ENCODE measurements at regions not wholly inside any gene's neighbourhood (a gene's known extent, or its start where the extent isn't known, plus 50 kb on each side); places are given as distances from the start of the nearest gene placed in this dataset.

GRCh38 chr5:100723229-100723628 lies 179.9 kb downstream of the ST8SIA4 start:
- Histone ChIP-seq H3K27me3 (replicated peaks; ENCODE audit: insufficient read depth) (no peaks in the 10 kb centered on the region), H3K4me3 (no peak overlapping the region), H3K36me3 (no peaks in the 10 kb centered on the region), H3K9me3 (no peaks in the 10 kb centered on the region), H3K4me1 (replicated peaks) (no peaks in the 10 kb centered on the region), H3K27ac (no peak overlapping the region)
- TF ChIP-seq POLR2A (IDR thresholded peaks at IDR 0.05): no peak
- no peak for TF ChIP-seq POLR2AphosphoS5 (IDR thresholded peaks at IDR 0.05)
- no peak for TF ChIP-seq CTCF (IDR thresholded peaks at IDR 0.05)
- no peak for DNase-seq (ENCODE audit: low spot score)
- intact Hi-C loops (cut with DNase I): no loop called here

DNA sequence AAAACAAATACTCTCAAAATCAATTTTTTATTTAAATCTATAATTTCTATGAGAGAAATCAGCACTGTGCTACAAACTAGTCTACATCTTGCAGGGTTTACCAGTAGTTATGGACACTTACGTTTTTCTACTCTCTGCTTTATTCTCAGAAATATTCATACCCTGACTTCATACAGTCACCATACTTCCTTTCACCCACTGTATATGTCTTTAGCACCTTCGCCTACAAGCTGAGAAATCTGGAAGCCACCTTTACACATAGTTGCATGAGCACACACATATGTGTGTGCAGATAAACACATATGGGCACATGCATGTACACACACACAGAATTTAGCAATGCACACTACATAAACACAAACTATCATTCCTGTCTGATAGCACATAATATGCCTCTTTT lies 177.0 kb downstream of the ST8SIA4 start:
- 91% methylated on average over 2 of the region's 2 CpGs for WGBS
- H3K27ac ChIP-seq: no peak overlapping the region
- H3K36me3 ChIP-seq: no peaks in the 10 kb centered on the region
- H3K4me3 ChIP-seq: no peak overlapping the region
- no peak for TF ChIP-seq CTCF (IDR thresholded peaks at IDR 0.05)
- H3K9me3 ChIP-seq: no peaks in the 10 kb centered on the region
- H3K4me1 ChIP-seq (replicated peaks): no peaks in the 10 kb centered on the region
- DNase-seq (ENCODE audit: low spot score): no peak
- no peaks in the 10 kb centered on the region for H3K27me3 ChIP-seq (replicated peaks; ENCODE audit: insufficient read depth)
- intact Hi-C loops (cut with DNase I): no loop called here

GRCh38 chr5:100731768-100732167 lies 171.3 kb downstream of the ST8SIA4 start:
- 25% methylated on average over 6 of the region's 6 CpGs for WGBS

GRCh38 chr5:100746730-100747129 lies 156.4 kb downstream of the ST8SIA4 start:
- DNase-seq (ENCODE audit: low spot score): no peak
- Histone ChIP-seq H3K36me3 (no peaks in the 10 kb centered on the region), H3K27ac (no peak overlapping the region), H3K4me1 (replicated peaks) (no peaks in the 10 kb centered on the region), H3K4me3 (no peak overlapping the region), H3K9me3 (no peaks in the 10 kb centered on the region), H3K27me3 (replicated peaks; ENCODE audit: insufficient read depth) (no peaks in the 10 kb centered on the region)
- 46% methylated on average over 1 of the region's 1 CpG for WGBS
- intact Hi-C loops (cut with DNase I): no loop called here
- TF ChIP-seq CTCF (IDR thresholded peaks at IDR 0.05): no peak
- TF ChIP-seq POLR2AphosphoS5 (IDR thresholded peaks at IDR 0.05): no peak
- no peak for TF ChIP-seq POLR2A (IDR thresholded peaks at IDR 0.05)

More at GRCh38 chr5:100731768-100732167, 171.3 kb downstream of the ST8SIA4 start:
- DNase-seq (ENCODE audit: low spot score): no peak
- H3K9me3 ChIP-seq: no peaks in the 10 kb centered on the region
- no peaks in the 10 kb centered on the region for H3K36me3 ChIP-seq
- no peaks in the 10 kb centered on the region for H3K27me3 ChIP-seq (replicated peaks; ENCODE audit: insufficient read depth)
- intact Hi-C loops (cut with DNase I): no loop called here
- no peak overlapping the region for H3K4me3 ChIP-seq
- TF ChIP-seq CTCF (IDR thresholded peaks at IDR 0.05) (no peak), POLR2AphosphoS5 (IDR thresholded peaks at IDR 0.05) (no peak), POLR2A (IDR thresholded peaks at IDR 0.05) (no peak)
- H3K4me1 ChIP-seq (replicated peaks): no peaks in the 10 kb centered on the region
- H3K27ac ChIP-seq: no peak overlapping the region

DNA sequence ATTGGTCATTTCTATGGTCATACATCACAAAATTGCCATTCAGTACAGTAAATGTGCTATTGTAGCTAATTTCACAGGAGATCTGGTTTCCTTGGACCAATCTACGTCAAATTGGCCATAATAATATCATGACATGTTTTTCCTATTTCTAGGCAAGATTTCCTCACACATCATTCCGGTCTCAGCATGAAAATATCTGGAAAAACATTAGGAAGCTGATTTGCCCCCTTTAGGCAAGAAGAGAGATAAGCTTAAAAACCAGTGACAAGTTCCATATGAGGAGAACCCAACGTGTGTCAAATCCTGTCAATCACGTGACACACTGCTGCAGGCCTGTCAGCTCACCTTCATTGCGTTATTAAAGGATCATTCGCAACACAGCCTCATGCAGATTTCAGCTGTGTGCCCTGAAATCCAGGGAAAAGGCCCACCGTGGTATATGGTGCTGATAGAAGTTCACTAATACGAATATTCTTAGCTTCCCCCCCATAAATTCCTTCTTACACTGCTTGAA lies 153.3 kb downstream of the ST8SIA4 start:
- no peak for TF ChIP-seq POLR2AphosphoS5 (IDR thresholded peaks at IDR 0.05)
- TF ChIP-seq CTCF (IDR thresholded peaks at IDR 0.05): no peak
- TF ChIP-seq POLR2A (IDR thresholded peaks at IDR 0.05): no peak
- intact Hi-C loops (cut with DNase I): no loop called here
- DNase-seq (ENCODE audit: low spot score): no peak
- 87% methylated on average over 8 of the region's 8 CpGs for WGBS
- no peaks in the 10 kb centered on the region for H3K27me3 ChIP-seq (replicated peaks; ENCODE audit: insufficient read depth)
- no peak overlapping the region for H3K4me3 ChIP-seq
- H3K27ac ChIP-seq: no peak overlapping the region
- H3K4me1 ChIP-seq (replicated peaks): no peaks in the 10 kb centered on the region
- H3K36me3 ChIP-seq: no peaks in the 10 kb centered on the region
- no peaks in the 10 kb centered on the region for H3K9me3 ChIP-seq

Measured in prostate gland (tissue), 2 donors.